IMR-90 (cell line): ENCODE measurements at regions not wholly inside any gene's neighbourhood (a gene's known extent, or its start where the extent isn't known, plus 50 kb on each side); places are given as distances from the start of the nearest gene placed in this dataset.

Experiments
- ATAC-seq: fragments of 200-7000 bp; cut with Tn5 transposase; 2 replicates; pipeline ENCODE4 v1.9.1; 2020; ENCODE audit warnings: low read depth, mild to moderate bottlenecking, moderate library complexity
- BruUV-seq: library from RNA; stranded (reverse); fragments of 400-500 nt; replicated peaks from 2 replicates; lab custom pipeline; 2021; lab: Mats Ljungman, UMichigan
- CTCF ChIA-PET: fragments of 300-600 bp; formaldehyde crosslinking; extraction: SDS; loops from one replicate; lab custom pipeline; 2021; ENCODE audit warnings: antibody characterized with exemption; lab: Yijun Ruan, JAX
- POLR2A ChIA-PET: fragments of 300-600 bp; sonication (Branson Sonifier 250); formaldehyde crosslinking; loops from one replicate; lab custom pipeline; 2022; ENCODE audit warnings: antibody characterized with exemption; ENCODE audit not compliant: unreplicated experiment; lab: Charles Lee
- DNase-seq: peaks from one replicate; pipeline ENCODE4 v3.0.0; 2013
- H2AFZ ChIP-seq: replicated peaks from 2 replicates; pipeline ENCODE3; 2013; ENCODE audit warnings: low read length, mild to moderate bottlenecking; ENCODE audit not compliant: poor library complexity
- H2AK5ac ChIP-seq: 2 replicates; pipeline ENCODE4 v1.6.1; 2013; ENCODE audit warnings: low read depth, low read length, inconsistent platforms
- H2AK9ac ChIP-seq: replicated peaks from 2 replicates; pipeline ENCODE3; 2013; ENCODE audit warnings: mild to moderate bottlenecking, low read depth, low read length, moderate library complexity; ENCODE audit not compliant: poor library complexity
- H2BK120ac ChIP-seq: 2 replicates; pipeline ENCODE4 v1.6.1; 2013; ENCODE audit warnings: low read depth, low read length, inconsistent platforms
- H2BK15ac ChIP-seq: 3 replicates; pipeline ENCODE4 v1.6.1; 2013; ENCODE audit warnings: low read depth, low read length, inconsistent platforms
- H2BK20ac ChIP-seq: 2 replicates; pipeline ENCODE4 v1.6.1; 2013; ENCODE audit warnings: low read depth, mild to moderate bottlenecking, inconsistent platforms, low read length, moderate library complexity
- H2BK5ac ChIP-seq: 2 replicates; pipeline ENCODE4 v1.6.1; 2013; ENCODE audit warnings: mild to moderate bottlenecking, low read depth, low read length, inconsistent platforms; ENCODE audit not compliant: poor library complexity, severe bottlenecking
- H3K14ac ChIP-seq: replicated peaks from 2 replicates; pipeline ENCODE4 v1.6.1; 2013; ENCODE audit warnings: low read depth, low read length, inconsistent platforms
- H3K18ac ChIP-seq: 2 replicates; pipeline ENCODE4 v1.6.1; 2013; ENCODE audit warnings: low read depth, low read length, control low read depth
- H3K23ac ChIP-seq: 2 replicates; pipeline ENCODE4 v1.6.1; 2013; ENCODE audit warnings: low read depth, low read length, inconsistent platforms
- H3K27ac ChIP-seq: 2 replicates; pipeline ENCODE4 v1.5.1; 2013; ENCODE audit warnings: mild to moderate bottlenecking, control low read depth, low read length; ENCODE audit not compliant: insufficient read depth
- H3K27me3 ChIP-seq: 2 replicates; pipeline ENCODE4 v1.6.1; 2013; ENCODE audit warnings: low read length; ENCODE audit not compliant: control insufficient read depth, insufficient read depth
- H3K36me3 ChIP-seq: 2 replicates; pipeline ENCODE4 v1.6.1; 2013; ENCODE audit warnings: low read length, mixed read lengths; ENCODE audit not compliant: control insufficient read depth, insufficient read depth
- H3K4ac ChIP-seq: 2 replicates; pipeline ENCODE4 v1.6.1; 2013; ENCODE audit warnings: low read depth, low read length, inconsistent platforms
- H3K4me1 ChIP-seq: 2 replicates; pipeline ENCODE4 v1.6.1; 2013; ENCODE audit warnings: low read length, mixed read lengths; ENCODE audit not compliant: control insufficient read depth, insufficient read depth
- H3K4me2 ChIP-seq: 2 replicates; pipeline ENCODE4 v1.6.1; 2013; ENCODE audit warnings: low read depth, mild to moderate bottlenecking, control low read depth, low read length, moderate library complexity
- H3K4me3 ChIP-seq: 2 replicates; pipeline ENCODE4 v1.5.1; 2013; ENCODE audit warnings: low read depth, mild to moderate bottlenecking, control low read depth, low read length, moderate library complexity; ENCODE audit not compliant: insufficient read depth
- H3K56ac ChIP-seq: 2 replicates; pipeline ENCODE4 v1.6.1; 2013; ENCODE audit warnings: low read length, inconsistent platforms; ENCODE audit not compliant: insufficient read depth; ENCODE audit errors: extremely low read depth
- H3K79me1 ChIP-seq, 2 experiments: 2 replicates each; pipeline ENCODE4 v1.6.1; 2013; ENCODE audit warnings: low read length in 2 of 2, inconsistent platforms in 1 of 2, low read depth in 1 of 2
- H3K9ac ChIP-seq: 2 replicates; pipeline ENCODE4 v1.6.1; 2013; ENCODE audit warnings: low read depth, low read length, control low read depth
- H3K9me1 ChIP-seq: 2 replicates; pipeline ENCODE4 v1.6.1; 2013; ENCODE audit warnings: low read length, inconsistent platforms; ENCODE audit not compliant: insufficient read depth
- H3K9me3 ChIP-seq: 2 replicates; pipeline ENCODE4 v1.6.1; 2013; ENCODE audit warnings: low read length; ENCODE audit not compliant: control insufficient read depth, insufficient read depth
- H4K20me1 ChIP-seq: 2 replicates; pipeline ENCODE4 v1.6.1; 2013; ENCODE audit warnings: low read length, inconsistent platforms; ENCODE audit not compliant: insufficient read depth
- H4K5ac ChIP-seq: 2 replicates; pipeline ENCODE4 v1.6.1; 2013; ENCODE audit warnings: mild to moderate bottlenecking, low read depth, low read length, control low read depth
- H4K8ac ChIP-seq, 2 experiments: 2 replicates each; pipeline ENCODE4 v1.6.1; 2013; ENCODE audit warnings: low read depth in 2 of 2, low read length in 2 of 2, control low read depth in 1 of 2, inconsistent platforms in 1 of 2
- H4K91ac ChIP-seq: 2 replicates; pipeline ENCODE4 v1.6.1; 2013; ENCODE audit warnings: low read depth, low read length, inconsistent platforms; ENCODE audit not compliant: insufficient read depth
- BHLHE40 ChIP-seq: fragments of 150-350 bp; IDR thresholded peaks from 2 replicates; pipeline ENCODE4 v1.6.1; 2016; ENCODE audit warnings: mild to moderate bottlenecking, low read depth, low read length
- CEBPB ChIP-seq: IDR thresholded peaks from 2 replicates; pipeline ENCODE4 v1.6.1; 2012; ENCODE audit warnings: low read depth, low read length, improper control_type of control experiment
- CHD1 ChIP-seq: IDR thresholded peaks from 2 replicates; pipeline ENCODE4 v1.6.1; 2012; ENCODE audit warnings: low read depth, low read length, improper control_type of control experiment
- CTCF ChIP-seq: conservative IDR thresholded peaks from 2 replicates; pipeline ENCODE4 v1.5.1; 2012; ENCODE audit warnings: mild to moderate bottlenecking, low read depth, low read length, improper control_type of control experiment
- ELK1 ChIP-seq: fragments of 150-350 bp; IDR thresholded peaks from 2 replicates; pipeline ENCODE4 v1.6.1; 2016; ENCODE audit warnings: low read depth, mild to moderate bottlenecking, low read length, moderate library complexity, borderline replicate concordance
- MAFK ChIP-seq: IDR thresholded peaks from 2 replicates; pipeline ENCODE4 v1.6.1; 2012; ENCODE audit warnings: low read depth, low read length, improper control_type of control experiment
- MAZ ChIP-seq: IDR thresholded peaks from 2 replicates; pipeline ENCODE4 v1.6.1; 2012; ENCODE audit warnings: low read depth, mild to moderate bottlenecking, low read length, improper control_type of control experiment, moderate library complexity, borderline replicate concordance
- NFE2L2 ChIP-seq: fragments of 150-350 bp; IDR thresholded peaks from 2 replicates; pipeline ENCODE4 v1.6.1; 2016; ENCODE audit warnings: low read depth, mild to moderate bottlenecking, low read length
- RAD21 ChIP-seq: IDR thresholded peaks from 2 replicates; pipeline ENCODE4 v1.6.1; 2012; ENCODE audit warnings: low read length, improper control_type of control experiment
- RFX5 ChIP-seq: IDR thresholded peaks from 2 replicates; pipeline ENCODE4 v1.8.0; 2012; ENCODE audit warnings: low read depth, mild to moderate bottlenecking, low read length, moderate library complexity
- SMC3 ChIP-seq: fragments of 150-350 bp; IDR thresholded peaks from 2 replicates; pipeline ENCODE4 v1.6.1; 2016; ENCODE audit warnings: low read depth, mild to moderate bottlenecking, antibody characterized with exemption, low read length, moderate library complexity
- USF2 ChIP-seq: fragments of 150-350 bp; IDR thresholded peaks from 2 replicates; pipeline ENCODE4 v1.6.1; 2017; ENCODE audit warnings: mild to moderate bottlenecking, antibody characterized with exemption, low read length, low read depth
- WGBS, 2 experiments: methylation state at CpG; one replicate each; pipeline versions ENCODE4 v1.1.5 to v1.1.7; 2013; ENCODE audit warnings: missing lambda C conversion rate in 2 of 2; ENCODE audit not compliant: insufficient read length in 1 of 2; ENCODE audit errors: extremely low coverage in 2 of 2; 5-methylcytosine and 5-hydroxymethylcytosine counted together
- dilution Hi-C: fragments of 300-500 bp; cut with HindIII; formaldehyde crosslinking; loops from one replicate; pipeline ENCODE4 v1.14.3; 2018; ENCODE audit warnings: low sequenced_read_pairs; ENCODE audit not compliant: unreplicated experiment
- in situ Hi-C: fragments of 300-500 bp; cut with MboI; formaldehyde crosslinking; loops from 3 replicates; pipeline ENCODE4 v1.14.3; 2019; ENCODE audit warnings: low sequenced_read_pairs, inconsistent platforms, mixed read lengths
- intact Hi-C: fragments of 100-400 bp; cut with micrococcal nuclease; formaldehyde crosslinking; loops from 2 replicates; pipeline ENCODE4 v1.10.0; 2022

- TF ChIP-seq ELK1 (no peak), NFE2L2 (no peak), USF2 (no peak), RAD21 (no peak), BHLHE40 (no peak), CHD1 (no peak), CEBPB (no peak), RFX5 (no peak), SMC3 (no peak), MAFK (no peak), MAZ (no peak), CTCF (no peak)
- Histone ChIP-seq H3K27ac (no peak overlapping the region), H3K23ac (no peak overlapping the region), H3K36me3 (no peaks in the 10 kb centered on the region), H3K9me1 (no peaks in the 10 kb centered on the region), H3K4me2 (no peak overlapping the region), H2BK20ac (no peak overlapping the region), H3K4me3 (no peak overlapping the region), H2AK5ac (no peak overlapping the region), H3K79me1 (no peaks in the 10 kb centered on the region), H3K56ac (no peak overlapping the region), H3K18ac (no peak overlapping the region), H2AK9ac (no peak overlapping the region), H3K14ac (no peak overlapping the region), H3K9ac (no peak overlapping the region), H4K8ac (no peak overlapping the region), H4K91ac (no peak overlapping the region), H2BK15ac (no peak overlapping the region), H3K4ac (no peak overlapping the region), H2BK120ac (no peak overlapping the region), H4K20me1 (no peaks in the 10 kb centered on the region), H3K9me3 (no peaks in the 10 kb centered on the region; the same call in 1 of the 2 replicates), H4K5ac (no peak overlapping the region), H2BK5ac (no peak overlapping the region), H3K4me1 (no peaks in the 10 kb centered on the region), H3K27me3 (no peaks in the 10 kb centered on the region), H2AFZ (no peak overlapping the region)
- WGBS, 2 experiments = no CpG with 5 or more reads among the region's 1 CpG
- no TSS peak for BruUV-seq
- CTCF ChIA-PET = no interaction called here
- ATAC-seq = no peak
- dilution Hi-C loops = no loop called here
- intact Hi-C loops = no loop called here
- DNase-seq = no peak
- POLR2A ChIA-PET = no interaction called here
- in situ Hi-C loops = no loop called here
Measured at GRCh38 chr9:25864509-25864908, 186.3 kb upstream of the TUSC1 start.
